Glomerular visceral epithelial cell (primary cell): ENCODE measurements at regions not wholly inside any gene's neighbourhood (a gene's known extent, or its start where the extent isn't known, plus 50 kb on each side); places are given as distances from the start of the nearest gene placed in this dataset.

Source experiments
- DNase-seq: peaks from one replicate; pipeline ENCODE4 v3.0.0-alpha.2; 2016; ENCODE audit errors: extremely low spot score

GRCh38 chr3:159619341-159619885 is 369.2 kb upstream of the IL12A start:
- no peak for DNase-seq

GRCh38 chr3:159620281-159620680 is 368.4 kb upstream of the IL12A start:
- DNase-seq, result no peak

- peak; percentile 53 for DNase-seq
Observed at GRCh38 chr3:159620873-159621272, 367.8 kb upstream of the IL12A start.

GRCh38 chr3:159624616-159625015 is 364.0 kb upstream of the IL12A start:
- DNase-seq, result no peak

GRCh38 chr3:159625594-159625993 is 363.0 kb upstream of the IL12A start:
- no peak for DNase-seq

GRCh38 chr3:159626598-159626997 is 362.0 kb upstream of the IL12A start:
- DNase-seq, result no peak

GRCh38 chr3:159627229-159627628 is 361.4 kb upstream of the IL12A start:
- DNase-seq, result no peak

- DNase-seq, result no peak
Observed at GRCh38 chr3:159627634-159628033, 361.0 kb upstream of the IL12A start.

- no peak for DNase-seq
Observed at GRCh38 chr3:159629329-159630084, 359.1 kb upstream of the IL12A start.

GRCh38 chr3:159631226-159631625 is 357.4 kb upstream of the IL12A start:
- DNase-seq, result no peak

- DNase-seq, result no peak
Observed at GRCh38 chr3:159632128-159632527, 356.5 kb upstream of the IL12A start.

GRCh38 chr3:159632851-159633250 is 355.8 kb upstream of the IL12A start:
- no peak for DNase-seq

GRCh38 chr3:159634483-159634882 is 354.2 kb upstream of the IL12A start:
- DNase-seq, result peak; percentile 74

- peak; percentile 63 for DNase-seq
Observed at GRCh38 chr3:159635047-159635641, 353.5 kb upstream of the IL12A start.

GRCh38 chr3:159637883-159638542 is 350.6 kb upstream of the IL12A start:
- DNase-seq, result peak; percentile 76

GRCh38 chr3:159640225-159640624 is 348.4 kb upstream of the IL12A start:
- no peak for DNase-seq

- no peak for DNase-seq
Observed at GRCh38 chr3:159643406-159643805, 345.2 kb upstream of the IL12A start.

GRCh38 chr3:159645874-159646273 is 342.8 kb upstream of the IL12A start:
- DNase-seq, result no peak

- no peak for DNase-seq
Observed at GRCh38 chr3:159649951-159650350, 338.7 kb upstream of the IL12A start.

- DNase-seq, result no peak
Observed at GRCh38 chr3:159650726-159651125, 337.9 kb upstream of the IL12A start.

GRCh38 chr3:159652452-159652851 is 336.2 kb upstream of the IL12A start:
- no peak for DNase-seq

- DNase-seq, result no peak
Observed at GRCh38 chr3:159654183-159655134, 334.2 kb upstream of the IL12A start.
